Smooth muscle cell (in vitro differentiated cells): ENCODE measurements at regions not wholly inside any gene's neighbourhood (a gene's known extent, or its start where the extent isn't known, plus 50 kb on each side); places are given as distances from the start of the nearest gene placed in this dataset.

Experiments used
- DNase-seq: peaks from one replicate; lab custom pipeline; 2025; ENCODE audit not compliant: unreplicated experiment; lab: John Stamatoyannopoulos, UW
- H2AFZ ChIP-seq: fragments of 200-600 bp; sonication (generic); 2 replicates; pipeline ENCODE4 v1.6.0; 2016; ENCODE audit warnings: antibody characterized with exemption, low read depth, mild to moderate bottlenecking
- H3F3A ChIP-seq: fragments of 200-600 bp; sonication (generic); 2 replicates; pipeline ENCODE4 v1.6.0; 2017; ENCODE audit warnings: antibody characterized with exemption, low read depth
- H3K27ac ChIP-seq: fragments of 200-600 bp; sonication (generic); 2 replicates; pipeline ENCODE4 v1.5.1; 2016; ENCODE audit warnings: low read depth, mild to moderate bottlenecking
- H3K27me3 ChIP-seq: fragments of 200-600 bp; sonication (generic); 2 replicates; pipeline ENCODE4 v1.6.1; 2016; ENCODE audit warnings: low read depth, mild to moderate bottlenecking
- H3K36me3 ChIP-seq: fragments of 200-600 bp; sonication (generic); 2 replicates; pipeline ENCODE4 v1.5.1; 2016; ENCODE audit warnings: low read depth
- H3K4me1 ChIP-seq: fragments of 200-600 bp; sonication (generic); 2 replicates; pipeline ENCODE4 v1.5.1; 2016; ENCODE audit warnings: low read depth
- H3K4me2 ChIP-seq: fragments of 200-600 bp; sonication (generic); 2 replicates; pipeline ENCODE4 v1.6.0; 2016; ENCODE audit warnings: mild to moderate bottlenecking
- H3K4me3 ChIP-seq: fragments of 200-600 bp; sonication (generic); 2 replicates; pipeline ENCODE4 v1.5.1; 2016; ENCODE audit warnings: mild to moderate bottlenecking
- H3K79me2 ChIP-seq: fragments of 200-600 bp; sonication (generic); 2 replicates; pipeline ENCODE4 v1.6.0; 2016; ENCODE audit warnings: low read depth, mild to moderate bottlenecking
- H3K9ac ChIP-seq: fragments of 200-600 bp; sonication (generic); 2 replicates; pipeline ENCODE4 v1.6.0; 2016; ENCODE audit warnings: low read depth
- H3K9me3 ChIP-seq: fragments of 200-600 bp; sonication (generic); replicated peaks from 2 replicates; pipeline ENCODE4 v1.5.1; 2016; ENCODE audit warnings: low read depth
- H4K20me1 ChIP-seq: fragments of 200-600 bp; sonication (generic); 2 replicates; pipeline ENCODE4 v1.6.0; 2016; ENCODE audit warnings: low read depth
- CTCF ChIP-seq: fragments of 200-600 bp; sonication (generic); IDR thresholded peaks from 2 replicates; pipeline ENCODE4 v1.5.1; 2017; ENCODE audit warnings: borderline replicate concordance, mild to moderate bottlenecking, antibody characterized with exemption; ENCODE audit not compliant: insufficient read depth, poor library complexity, severe bottlenecking
- WGBS: methylation state at CpG from one replicate; pipeline ENCODE4 v1.1.7; 2016; ENCODE audit warnings: low lambda C conversion rate; 5-methylcytosine and 5-hydroxymethylcytosine counted together

GRCh38 chr12:61546296-61546695 lies 713.9 kb upstream of the USP15 start:
- Histone ChIP-seq H3K4me3 (no peak overlapping the region), H4K20me1 (no peaks in the 10 kb centered on the region), H3K79me2 (no peaks in the 10 kb centered on the region), H3K4me2 (no peak overlapping the region), H3F3A (no peaks in the 10 kb centered on the region), H3K9ac (no peak overlapping the region), H2AFZ (no peak overlapping the region), H3K36me3 (no peaks in the 10 kb centered on the region), H3K4me1 (no peaks in the 10 kb centered on the region), H3K27me3 (no peaks in the 10 kb centered on the region), H3K9me3 (no peaks in the 10 kb centered on the region), H3K27ac (no peak overlapping the region)
- DNase-seq: no peak
- no peak for TF ChIP-seq CTCF
- WGBS: 82% methylated on average over 6 of the region's 6 CpGs

- no peaks in the 10 kb centered on the region for H3K9me3 ChIP-seq
- H3K4me1 ChIP-seq: no peaks in the 10 kb centered on the region
- H2AFZ ChIP-seq: no peak overlapping the region
- no peaks in the 10 kb centered on the region for H4K20me1 ChIP-seq
- H3K79me2 ChIP-seq: no peaks in the 10 kb centered on the region
- no peak overlapping the region for H3K4me2 ChIP-seq
- DNase-seq: no peak
- no peak overlapping the region for H3K4me3 ChIP-seq
- TF ChIP-seq CTCF: no peak
- no peak overlapping the region for H3K27ac ChIP-seq
- no peaks in the 10 kb centered on the region for H3K27me3 ChIP-seq
- H3K9ac ChIP-seq: no peak overlapping the region
- no peaks in the 10 kb centered on the region for H3F3A ChIP-seq
- H3K36me3 ChIP-seq: no peaks in the 10 kb centered on the region
Measured at GRCh38 chr12:61553091-61553490, 707.1 kb upstream of the USP15 start.

GRCh38 chr12:61554268-61555008 lies 705.8 kb upstream of the USP15 start:
- H3K9ac ChIP-seq: no peak overlapping the region
- no peaks in the 10 kb centered on the region for H3K9me3 ChIP-seq
- H2AFZ ChIP-seq: no peak overlapping the region
- H3K27me3 ChIP-seq: no peaks in the 10 kb centered on the region
- peak overlapping the region; percentile 73 for H3K27ac ChIP-seq
- no peaks in the 10 kb centered on the region for H3F3A ChIP-seq
- no peaks in the 10 kb centered on the region for H3K4me1 ChIP-seq
- no peaks in the 10 kb centered on the region for H3K36me3 ChIP-seq
- DNase-seq: no peak
- WGBS: 65% methylated on average over 6 of the region's 6 CpGs
- H3K4me2 ChIP-seq: no peak overlapping the region
- TF ChIP-seq CTCF: no peak
- no peak overlapping the region for H3K4me3 ChIP-seq
- H4K20me1 ChIP-seq: no peaks in the 10 kb centered on the region
- H3K79me2 ChIP-seq: no peaks in the 10 kb centered on the region
